Mesothelial cell of epicardium (in vitro differentiated cells): ENCODE measurements at regions not wholly inside any gene's neighbourhood (a gene's known extent, or its start where the extent isn't known, plus 50 kb on each side); places are given as distances from the start of the nearest gene placed in this dataset.

Experiments
- DNase-seq, 2 experiments: peaks; one replicate each; pipeline ENCODE4 v3.0.0; 2021; ENCODE audit warnings: low spot score in 2 of 2; ENCODE audit not compliant: unreplicated experiment in 2 of 2
- H3K27ac Mint-ChIP-seq: 2 replicates; pipeline ENCODE4 v1.8.0; 2021; ENCODE audit warnings: mixed read lengths
- H3K27me3 Mint-ChIP-seq: 2 replicates; pipeline ENCODE4 v1.8.0; 2021; ENCODE audit warnings: low read depth, mixed read lengths
- H3K36me3 Mint-ChIP-seq: 2 replicates; pipeline ENCODE4 v1.8.0; 2021; ENCODE audit warnings: mixed read lengths
- H3K4me1 Mint-ChIP-seq: 2 replicates; pipeline ENCODE4 v1.8.0; 2021; ENCODE audit warnings: mixed read lengths
- H3K4me3 Mint-ChIP-seq: 2 replicates; pipeline ENCODE4 v1.8.0; 2021; ENCODE audit warnings: mild to moderate bottlenecking, moderate library complexity, mixed read lengths
- H3K9me3 Mint-ChIP-seq: 2 replicates; pipeline ENCODE4 v1.8.0; 2021; ENCODE audit warnings: mixed read lengths
- TF ChIP-seq, protein P1 (sequence below): fragments of 200-600 bp; sonication (generic); IDR thresholded peaks from one replicate; pipeline ENCODE4 v1.5.0; 2021; ENCODE audit warnings: antibody characterized with exemption; ENCODE audit not compliant: unreplicated experiment

GRCh38 chr14:38143659-38144505 lies 63.8 kb upstream of the SSTR1 start:
- Mint-ChIP-seq H3K27me3 (no peaks in the 10 kb centered on the region), H3K36me3 (no peaks in the 10 kb centered on the region), H3K4me3 (no peak overlapping the region), H3K9me3 (no peaks in the 10 kb centered on the region), H3K27ac (no peak overlapping the region), H3K4me1 (no peaks in the 10 kb centered on the region)
- DNase-seq: no peak
- TF ChIP-seq, protein P1, sequence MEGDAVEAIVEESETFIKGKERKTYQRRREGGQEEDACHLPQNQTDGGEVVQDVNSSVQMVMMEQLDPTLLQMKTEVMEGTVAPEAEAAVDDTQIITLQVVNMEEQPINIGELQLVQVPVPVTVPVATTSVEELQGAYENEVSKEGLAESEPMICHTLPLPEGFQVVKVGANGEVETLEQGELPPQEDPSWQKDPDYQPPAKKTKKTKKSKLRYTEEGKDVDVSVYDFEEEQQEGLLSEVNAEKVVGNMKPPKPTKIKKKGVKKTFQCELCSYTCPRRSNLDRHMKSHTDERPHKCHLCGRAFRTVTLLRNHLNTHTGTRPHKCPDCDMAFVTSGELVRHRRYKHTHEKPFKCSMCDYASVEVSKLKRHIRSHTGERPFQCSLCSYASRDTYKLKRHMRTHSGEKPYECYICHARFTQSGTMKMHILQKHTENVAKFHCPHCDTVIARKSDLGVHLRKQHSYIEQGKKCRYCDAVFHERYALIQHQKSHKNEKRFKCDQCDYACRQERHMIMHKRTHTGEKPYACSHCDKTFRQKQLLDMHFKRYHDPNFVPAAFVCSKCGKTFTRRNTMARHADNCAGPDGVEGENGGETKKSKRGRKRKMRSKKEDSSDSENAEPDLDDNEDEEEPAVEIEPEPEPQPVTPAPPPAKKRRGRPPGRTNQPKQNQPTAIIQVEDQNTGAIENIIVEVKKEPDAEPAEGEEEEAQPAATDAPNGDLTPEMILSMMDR: no peak

GRCh38 chr14:38145142-38145541 lies 62.6 kb upstream of the SSTR1 start:
- TF ChIP-seq, protein P1: no peak
- Mint-ChIP-seq H3K4me1 (no peaks in the 10 kb centered on the region), H3K9me3 (no peaks in the 10 kb centered on the region), H3K4me3 (no peak overlapping the region), H3K27ac (no peak overlapping the region), H3K36me3 (no peaks in the 10 kb centered on the region), H3K27me3 (no peaks in the 10 kb centered on the region)
- DNase-seq: no peak

DNA sequence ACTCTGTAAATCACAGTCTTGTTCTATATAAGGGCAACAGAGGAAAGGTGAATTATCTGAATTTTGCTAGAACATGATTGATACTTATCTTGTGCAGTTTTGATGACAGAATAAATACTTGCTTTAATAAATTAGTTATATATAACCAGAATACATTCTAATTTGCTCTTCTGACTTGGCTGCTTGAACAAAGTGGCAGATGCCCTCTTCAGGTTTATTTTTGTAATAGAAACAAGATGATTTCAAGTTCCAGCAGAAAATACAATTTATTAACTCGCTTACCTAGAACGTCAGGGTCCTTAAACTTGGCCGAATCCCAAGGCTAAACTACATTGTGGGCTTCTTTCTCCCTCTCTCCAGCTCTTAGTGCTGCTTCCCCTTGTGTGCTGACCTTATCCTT lies 57.6 kb upstream of the SSTR1 start:
- DNase-seq: no peak
- Mint-ChIP-seq H3K36me3 (no peaks in the 10 kb centered on the region), H3K4me1 (no peaks in the 10 kb centered on the region), H3K27me3 (no peaks in the 10 kb centered on the region), H3K4me3 (no peak overlapping the region), H3K9me3 (no peaks in the 10 kb centered on the region), H3K27ac (no peak overlapping the region)
- TF ChIP-seq, protein P1: no peak
